Ectodermal cell (in vitro differentiated cells): ENCODE measurements at regions not wholly inside any gene's neighbourhood (a gene's known extent, or its start where the extent isn't known, plus 50 kb on each side); places are given as distances from the start of the nearest gene placed in this dataset.

Source experiments
- H3K27ac ChIP-seq: 2 replicates; pipeline ENCODE4 v1.7.0; 2013; ENCODE audit warnings: mild to moderate bottlenecking, low read depth, low read length; ENCODE audit not compliant: insufficient read depth, poor library complexity, severe bottlenecking
- H3K27me3 ChIP-seq: 2 replicates; pipeline ENCODE4 v1.7.0; 2013; ENCODE audit warnings: mild to moderate bottlenecking, low read length; ENCODE audit not compliant: insufficient read depth, control insufficient read depth, poor library complexity, severe bottlenecking
- H3K36me3 ChIP-seq: one replicate; pipeline ENCODE4 v1.7.0; 2013; ENCODE audit warnings: low read length; ENCODE audit not compliant: control insufficient read depth, insufficient read depth
- H3K4me1 ChIP-seq: one replicate; pipeline ENCODE4 v1.7.0; 2013; ENCODE audit warnings: low read length; ENCODE audit not compliant: control insufficient read depth, insufficient read depth
- H3K4me3 ChIP-seq: 2 replicates; pipeline ENCODE4 v1.7.0; 2013; ENCODE audit warnings: low read depth, low read length, control low read depth; ENCODE audit not compliant: insufficient read depth
- H3K9me3 ChIP-seq: 2 replicates; pipeline ENCODE4 v1.7.0; 2013; ENCODE audit warnings: mild to moderate bottlenecking, low read length, moderate library complexity; ENCODE audit not compliant: control insufficient read depth
- WGBS, 2 experiments: methylation state at CpG; one replicate each; pipeline ENCODE4 v1.1.7; 2013; ENCODE audit warnings: missing lambda C conversion rate in 2 of 2; 5-methylcytosine and 5-hydroxymethylcytosine counted together

GRCh38 chr10:128296253-128297007, 170.2 kb upstream of the MKI67 start:
- H3K4me1 ChIP-seq = no peaks in the 10 kb centered on the region
- H3K9me3 ChIP-seq = no peaks in the 10 kb centered on the region
- H3K4me3 ChIP-seq = no peak overlapping the region
- WGBS, 2 experiments = 93 to 96% methylated on average over 13 of the region's 13 CpGs
- no peaks in the 10 kb centered on the region for H3K27me3 ChIP-seq
- H3K36me3 ChIP-seq = no peaks in the 10 kb centered on the region
- H3K27ac ChIP-seq = no peak overlapping the region

- no peaks in the 10 kb centered on the region for H3K4me1 ChIP-seq
- no peak overlapping the region for H3K27ac ChIP-seq
- H3K27me3 ChIP-seq = no peaks in the 10 kb centered on the region
- no peaks in the 10 kb centered on the region for H3K36me3 ChIP-seq
- H3K9me3 ChIP-seq = no peaks in the 10 kb centered on the region
- H3K4me3 ChIP-seq = no peak overlapping the region
- WGBS, 2 experiments = 91 to 93% methylated on average over 11 of the region's 11 CpGs
Measured at GRCh38 chr10:128297709-128298378, 171.6 kb upstream of the MKI67 start.

DNA sequence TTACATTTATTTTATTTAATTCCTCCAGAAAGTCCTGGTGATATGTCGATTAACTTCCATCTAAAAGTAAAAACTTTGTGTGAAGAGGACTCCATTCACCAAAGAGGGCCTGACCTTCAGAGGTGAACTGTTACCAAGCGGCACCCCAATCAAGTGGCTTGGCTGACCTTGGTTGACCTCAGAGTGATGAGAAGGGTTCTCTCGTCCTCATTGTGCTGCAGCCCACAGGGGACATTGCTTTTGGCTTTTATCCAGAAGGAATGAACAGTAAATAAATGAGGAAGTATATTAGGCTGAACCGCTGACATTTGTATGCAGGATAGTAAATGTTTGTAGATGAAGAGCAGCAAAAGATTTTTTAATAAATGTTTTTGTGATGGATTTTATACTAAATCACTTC, 172.4 kb upstream of the MKI67 start:
- H3K36me3 ChIP-seq = no peaks in the 10 kb centered on the region
- 90 to 91% methylated on average over 4 of the region's 4 CpGs for WGBS, 2 experiments
- no peaks in the 10 kb centered on the region for H3K9me3 ChIP-seq
- H3K27me3 ChIP-seq = no peaks in the 10 kb centered on the region
- H3K27ac ChIP-seq = no peak overlapping the region
- no peaks in the 10 kb centered on the region for H3K4me1 ChIP-seq
- H3K4me3 ChIP-seq = no peak overlapping the region

- no peaks in the 10 kb centered on the region for H3K4me1 ChIP-seq
- 88 to 92% methylated on average over 13 of the region's 13 CpGs for WGBS, 2 experiments
- H3K27ac ChIP-seq = no peak overlapping the region
- H3K27me3 ChIP-seq = no peaks in the 10 kb centered on the region
- no peaks in the 10 kb centered on the region for H3K36me3 ChIP-seq
- H3K9me3 ChIP-seq = no peaks in the 10 kb centered on the region
- no peak overlapping the region for H3K4me3 ChIP-seq
Measured at GRCh38 chr10:128300290-128300824, 174.1 kb upstream of the MKI67 start.

- Histone ChIP-seq H3K9me3 (no peaks in the 10 kb centered on the region), H3K27me3 (no peaks in the 10 kb centered on the region), H3K36me3 (no peaks in the 10 kb centered on the region), H3K4me1 (no peaks in the 10 kb centered on the region), H3K4me3 (no peak overlapping the region), H3K27ac (no peak overlapping the region)
- 90 to 92% methylated on average over 5 of the region's 5 CpGs for WGBS, 2 experiments
Measured at GRCh38 chr10:128301051-128301450, 174.8 kb upstream of the MKI67 start.

DNA sequence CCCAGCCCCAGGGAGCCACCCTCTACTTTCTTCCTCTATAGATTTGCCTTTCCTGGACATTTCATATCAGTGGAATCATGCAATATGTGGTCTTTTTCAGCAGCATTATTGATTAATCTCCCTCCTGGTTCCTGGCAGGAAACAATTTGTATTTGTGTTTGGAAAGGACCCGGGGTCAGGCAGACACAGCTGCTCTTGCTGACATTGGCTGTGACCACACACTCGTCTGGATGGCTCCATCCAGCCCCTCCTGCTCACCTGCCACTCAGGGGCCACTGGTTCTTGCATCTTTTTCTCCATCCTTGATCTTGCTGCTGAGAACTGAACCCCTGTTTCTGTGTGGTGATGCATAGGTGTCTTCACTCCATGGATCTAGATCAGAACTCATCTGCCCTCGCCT, 176.6 kb upstream of the MKI67 start:
- no peaks in the 10 kb centered on the region for H3K4me1 ChIP-seq
- 88 to 94% methylated on average over 3 of the region's 3 CpGs for WGBS, 2 experiments
- H3K27me3 ChIP-seq = no peaks in the 10 kb centered on the region
- no peak overlapping the region for H3K27ac ChIP-seq
- no peaks in the 10 kb centered on the region for H3K36me3 ChIP-seq
- no peak overlapping the region for H3K4me3 ChIP-seq
- no peaks in the 10 kb centered on the region for H3K9me3 ChIP-seq

DNA sequence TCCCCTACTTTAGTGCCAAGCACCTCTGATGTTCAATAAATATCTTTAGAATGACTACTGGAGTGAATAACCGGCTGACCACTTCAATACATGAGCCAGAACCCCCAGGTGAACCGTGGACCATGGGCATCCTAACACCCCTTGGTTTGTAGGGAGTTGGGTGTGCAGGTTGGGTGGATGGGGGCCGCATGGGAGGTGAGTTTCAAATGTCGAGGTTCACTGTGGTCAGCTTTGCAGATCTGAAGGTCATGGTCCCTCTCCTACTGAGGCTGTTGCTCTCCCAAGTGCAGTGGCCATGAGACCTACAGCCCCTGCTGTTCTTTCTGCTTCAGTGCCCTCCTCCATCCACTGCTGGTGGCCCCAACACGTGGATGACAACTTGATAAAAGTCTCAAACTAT, 178.0 kb upstream of the MKI67 start:
- no peaks in the 10 kb centered on the region for H3K27me3 ChIP-seq
- no peaks in the 10 kb centered on the region for H3K9me3 ChIP-seq
- H3K27ac ChIP-seq = no peak overlapping the region
- no peak overlapping the region for H3K4me3 ChIP-seq
- H3K4me1 ChIP-seq = no peaks in the 10 kb centered on the region
- 92 to 93% methylated on average over 5 of the region's 5 CpGs for WGBS, 2 experiments
- H3K36me3 ChIP-seq = no peaks in the 10 kb centered on the region

DNA sequence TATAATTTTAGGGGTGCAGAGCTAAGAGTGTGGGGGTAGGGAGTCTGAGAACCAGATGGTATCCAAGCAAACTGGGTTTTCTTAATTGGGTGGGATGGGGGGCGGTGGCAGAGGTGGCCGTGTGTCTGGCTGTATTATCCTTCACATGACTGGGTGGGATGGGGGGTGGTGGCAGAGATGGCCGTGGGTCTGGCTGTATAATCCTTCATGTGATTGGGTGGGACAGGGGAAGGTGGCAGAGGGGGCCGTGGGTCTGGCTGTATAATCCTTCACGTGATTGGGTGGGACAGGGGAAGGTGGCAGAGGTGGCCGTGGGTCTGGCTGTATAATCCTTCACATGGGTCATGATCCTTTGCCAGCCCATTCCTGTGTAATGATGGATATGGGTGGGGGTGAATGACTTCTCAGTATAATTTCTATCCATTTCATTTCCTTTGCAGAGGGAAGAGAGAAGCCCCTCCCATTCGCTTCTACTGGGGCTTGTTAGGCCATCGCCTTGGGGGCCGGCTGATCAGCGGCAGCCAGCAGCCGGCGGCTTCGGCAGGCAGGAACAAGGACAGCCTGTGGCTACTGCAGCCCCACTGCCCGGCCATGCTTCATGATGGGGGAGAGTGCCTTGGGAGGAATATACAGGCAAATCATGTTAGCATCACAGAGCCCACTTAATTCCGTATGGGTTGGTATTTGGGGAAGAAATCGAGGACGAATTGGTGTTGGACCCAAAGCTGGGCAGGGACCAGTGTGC, 179.6 kb upstream of the MKI67 start:
- H3K4me3 ChIP-seq = no peak overlapping the region

GRCh38 chr10:128306535-128306934, 180.3 kb upstream of the MKI67 start:
- WGBS, 2 experiments = 94% methylated on average over 6 of the region's 6 CpGs
- Histone ChIP-seq H3K4me3 (no peak overlapping the region), H3K36me3 (no peaks in the 10 kb centered on the region), H3K4me1 (peaks cover 5% of the 10 kb centered on the region), H3K27me3 (no peaks in the 10 kb centered on the region), H3K27ac (no peak overlapping the region), H3K9me3 (no peaks in the 10 kb centered on the region)

More for the DNA sequence above, 179.6 kb upstream of the MKI67 start:
- Histone ChIP-seq H3K9me3 (no peaks in the 10 kb centered on the region), H3K27ac (no peak overlapping the region), H3K27me3 (no peaks in the 10 kb centered on the region), H3K36me3 (no peaks in the 10 kb centered on the region), H3K4me1 (peaks cover 4% of the 10 kb centered on the region)
- 87 to 90% methylated on average over 17 of the region's 17 CpGs for WGBS, 2 experiments

DNA sequence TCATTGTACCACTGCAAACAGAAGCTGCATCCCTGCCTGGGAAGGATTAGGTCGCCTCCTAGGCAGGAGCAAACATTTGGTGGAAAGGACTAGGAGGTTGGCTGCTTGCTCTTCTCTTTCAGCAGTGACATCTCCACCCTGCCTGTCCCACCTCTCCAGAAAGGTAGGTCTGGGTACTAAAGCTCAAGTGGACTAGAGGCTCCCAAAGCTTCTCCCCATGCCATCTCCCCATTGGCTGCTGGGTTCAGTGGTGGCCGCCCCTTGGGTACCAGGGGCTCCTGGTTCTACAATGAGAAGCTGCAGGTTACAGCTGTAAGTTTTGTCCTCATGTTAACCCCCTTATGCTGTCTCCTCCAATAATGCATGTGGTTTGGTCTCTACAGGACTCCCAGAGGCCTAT, 180.7 kb upstream of the MKI67 start:
- H3K4me3 ChIP-seq = no peak overlapping the region
- H3K27ac ChIP-seq = no peak overlapping the region
- no peaks in the 10 kb centered on the region for H3K36me3 ChIP-seq
- H3K27me3 ChIP-seq = no peaks in the 10 kb centered on the region
- H3K9me3 ChIP-seq = no peaks in the 10 kb centered on the region
- whole genome bisulfite sequencing, 2 experiments = 90 to 93% methylated on average over 2 of the region's 2 CpGs
- peaks cover 10% of the 10 kb centered on the region for H3K4me1 ChIP-seq
